ENCODE measurements at regions not wholly inside any gene's neighbourhood (a gene's known extent, or its start where the extent isn't known, plus 50 kb on each side); places are given as distances from the start of the nearest gene placed in this dataset.

GRCh38 chr4:121517241-121517640 is 136.4 kb upstream of the QRFPR start:
- no peaks in the 10 kb centered on the region for H3K9me3 ChIP-seq (ENCODE audit: control insufficient read depth in 1 of 2, insufficient read depth in 1 of 2, low read length in 2 of 2)
- intact Hi-C loops (cut with DNase I, micrococcal nuclease) = no loop called here

GRCh38 chr4:121514443-121514842 is 133.6 kb upstream of the QRFPR start:
- TF ChIP-seq CTCF (IDR thresholded peaks at IDR 0.05) = no peak
- Mint-ChIP-seq H3K27ac (no peak overlapping the region), H3K9me3 (peaks cover 2% of the 10 kb centered on the region), H3K27me3 (peaks cover 32% of the 10 kb centered on the region), H3K36me3 (ENCODE audit: low read depth) (no peaks in the 10 kb centered on the region), H3K4me3 (no peak overlapping the region), H3K4me1 (ENCODE audit: low read depth) (no peaks in the 10 kb centered on the region)
- ATAC-seq (ENCODE audit: poor library complexity) = no peak
- no peaks in the 10 kb centered on the region for H3K4me1 ChIP-seq (ENCODE audit: insufficient read depth, low read length)
- no peaks in the 10 kb centered on the region for H3K36me3 ChIP-seq (ENCODE audit: insufficient read depth, low read length)
- intact Hi-C loops (cut with DNase I, micrococcal nuclease) = no loop called here
- peak in 1 of 14 experiments; percentile 3 for DNase-seq
- peaks cover 0 to 3% of the 10 kb centered on the region in 2 experiments for H3K27me3 ChIP-seq (ENCODE audit: control insufficient read depth in 1 of 2, insufficient read depth in 2 of 2, low read length in 2 of 2)
- no peak overlapping the region for H3K4me3 ChIP-seq (ENCODE audit: low read length)
- ChIA-PET POLR2A (no interaction called here), CTCF (no interaction called here)
- no peak overlapping the region for H3K27ac ChIP-seq (ENCODE audit: low read depth in 1 of 2, low read length in 2 of 2)
- no peaks in the 10 kb centered on the region for H3K9me3 ChIP-seq (ENCODE audit: control insufficient read depth in 1 of 2, insufficient read depth in 1 of 2, low read length in 2 of 2)

More at GRCh38 chr4:121517241-121517640, 136.4 kb upstream of the QRFPR start:
- H3K27me3 Mint-ChIP-seq = peaks cover 5% of the 10 kb centered on the region
- Histone ChIP-seq H3K4me3 (ENCODE audit: low read length) (no peak overlapping the region), H3K27me3 (ENCODE audit: control insufficient read depth in 1 of 2, insufficient read depth in 2 of 2, low read length in 2 of 2) (peaks cover 0 to 3% of the 10 kb centered on the region in 2 experiments), H3K36me3 (ENCODE audit: insufficient read depth, low read length) (no peaks in the 10 kb centered on the region), H3K4me1 (ENCODE audit: insufficient read depth, low read length) (no peaks in the 10 kb centered on the region), H3K27ac (ENCODE audit: low read depth in 1 of 2, low read length in 2 of 2) (no peak overlapping the region)
- DNase-seq (no peak), ATAC-seq (ENCODE audit: poor library complexity) (no peak)
- ChIA-PET POLR2A (no interaction called here), CTCF (no interaction called here)
- TF ChIP-seq CTCF (IDR thresholded peaks at IDR 0.05) = no peak
- H3K9me3 Mint-ChIP-seq = peaks cover 2% of the 10 kb centered on the region
- no peak overlapping the region for H3K4me3 Mint-ChIP-seq
- no peak overlapping the region for H3K27ac Mint-ChIP-seq
- no peaks in the 10 kb centered on the region for H3K36me3 Mint-ChIP-seq (ENCODE audit: low read depth)
- H3K4me1 Mint-ChIP-seq (ENCODE audit: low read depth) = no peaks in the 10 kb centered on the region

GRCh38 chr4:121510341-121510874 is 129.6 kb upstream of the QRFPR start:
- Mint-ChIP-seq H3K27me3 (peaks cover 34% of the 10 kb centered on the region), H3K36me3 (ENCODE audit: low read depth) (no peaks in the 10 kb centered on the region), H3K4me3 (no peak overlapping the region), H3K9me3 (no peaks in the 10 kb centered on the region), H3K27ac (no peak overlapping the region), H3K4me1 (ENCODE audit: low read depth) (no peaks in the 10 kb centered on the region)
- Histone ChIP-seq H3K27ac (ENCODE audit: low read depth in 1 of 2, low read length in 2 of 2) (no peak overlapping the region), H3K27me3 (ENCODE audit: control insufficient read depth in 1 of 2, insufficient read depth in 2 of 2, low read length in 2 of 2) (peaks cover 3 to 4% of the 10 kb centered on the region in 2 experiments), H3K36me3 (ENCODE audit: insufficient read depth, low read length) (no peaks in the 10 kb centered on the region), H3K9me3 (ENCODE audit: control insufficient read depth in 1 of 2, insufficient read depth in 1 of 2, low read length in 2 of 2) (no peaks in the 10 kb centered on the region), H3K4me3 (ENCODE audit: low read length) (no peak overlapping the region), H3K4me1 (ENCODE audit: insufficient read depth, low read length) (no peaks in the 10 kb centered on the region)
- no peak for DNase-seq
- POLR2A ChIA-PET = no interaction called here
- intact Hi-C loops (cut with DNase I, micrococcal nuclease) = no loop called here
- ATAC-seq (ENCODE audit: poor library complexity) = no peak
- TF ChIP-seq CTCF (IDR thresholded peaks at IDR 0.05) = no peak
- CTCF ChIA-PET = no interaction called here
